GM21619 (cell line): ENCODE measurements at regions not wholly inside any gene's neighbourhood (a gene's known extent, or its start where the extent isn't known, plus 50 kb on each side); places are given as distances from the start of the nearest gene placed in this dataset.

Source experiments
- ATAC-seq: cut with Tn5 transposase; IDR thresholded peaks from one replicate; pipeline ENCODE4 v1.9.1; 2021; ENCODE audit not compliant: unreplicated experiment

- ATAC-seq, result no peak
These were observed 312.9 kb upstream of the GIMD1 start for GRCh38 chr4:106681381-106681921.

GRCh38 chr4:106679063-106679462 lies 310.5 kb upstream of the GIMD1 start:
- no peak for ATAC-seq

GRCh38 chr4:106677213-106677612 lies 308.6 kb upstream of the GIMD1 start:
- no peak for ATAC-seq

- ATAC-seq, result no peak
These were observed 307.8 kb upstream of the GIMD1 start for GRCh38 chr4:106676173-106676921.

- no peak for ATAC-seq
These were observed 303.1 kb upstream of the GIMD1 start for GRCh38 chr4:106671716-106672115.

- ATAC-seq, result no peak
These were observed 302.4 kb upstream of the GIMD1 start for GRCh38 chr4:106670976-106671375.

- ATAC-seq, result no peak
These were observed 290.8 kb upstream of the GIMD1 start for GRCh38 chr4:106659371-106659770.

- no peak for ATAC-seq
These were observed 283.5 kb upstream of the GIMD1 start for GRCh38 chr4:106652095-106652494.

GRCh38 chr4:106650701-106651100 lies 282.1 kb upstream of the GIMD1 start:
- no peak for ATAC-seq

GRCh38 chr4:106647451-106647850 lies 278.9 kb upstream of the GIMD1 start:
- ATAC-seq, result no peak

- ATAC-seq, result no peak
These were observed 260.7 kb upstream of the GIMD1 start for GRCh38 chr4:106629268-106629625.

GRCh38 chr4:106628586-106629267 lies 260.1 kb upstream of the GIMD1 start:
- no peak for ATAC-seq

GRCh38 chr4:106627051-106627450 lies 258.5 kb upstream of the GIMD1 start:
- no peak for ATAC-seq

- no peak for ATAC-seq
These were observed 256.1 kb upstream of the GIMD1 start for GRCh38 chr4:106624671-106625070.

- ATAC-seq, result no peak
These were observed 250.4 kb upstream of the GIMD1 start for GRCh38 chr4:106618956-106619355.

GRCh38 chr4:106615961-106616360 lies 247.4 kb upstream of the GIMD1 start:
- ATAC-seq, result no peak

GRCh38 chr4:106615410-106615945 lies 246.9 kb upstream of the GIMD1 start:
- no peak for ATAC-seq

- ATAC-seq, result no peak
These were observed 245.9 kb upstream of the GIMD1 start for GRCh38 chr4:106614441-106614840.

- ATAC-seq, result no peak
These were observed 241.3 kb upstream of the GIMD1 start for GRCh38 chr4:106609917-106610316.

- no peak for ATAC-seq
These were observed 239.0 kb upstream of the GIMD1 start for GRCh38 chr4:106607558-106607957.

GRCh38 chr4:106604319-106605051 lies 235.9 kb upstream of the GIMD1 start:
- ATAC-seq, result no peak
